IMR-90 (cell line): ENCODE measurements at regions not wholly inside any gene's neighbourhood (a gene's known extent, or its start where the extent isn't known, plus 50 kb on each side); places are given as distances from the start of the nearest gene placed in this dataset.

Source experiments
- ATAC-seq: fragments of 200-7000 bp; cut with Tn5 transposase; 2 replicates; pipeline ENCODE4 v1.9.1; 2020; ENCODE audit warnings: low read depth, mild to moderate bottlenecking, moderate library complexity
- BruUV-seq: library from RNA; stranded (reverse); fragments of 400-500 nt; replicated peaks from 2 replicates; lab custom pipeline; 2021; lab: Mats Ljungman, UMichigan
- CTCF ChIA-PET: fragments of 300-600 bp; formaldehyde crosslinking; extraction: SDS; loops from one replicate; lab custom pipeline; 2021; ENCODE audit warnings: antibody characterized with exemption; lab: Yijun Ruan, JAX
- POLR2A ChIA-PET: fragments of 300-600 bp; sonication (Branson Sonifier 250); formaldehyde crosslinking; loops from one replicate; lab custom pipeline; 2022; ENCODE audit warnings: antibody characterized with exemption; ENCODE audit not compliant: unreplicated experiment; lab: Charles Lee
- DNase-seq: peaks from one replicate; pipeline ENCODE4 v3.0.0; 2013
- H2AFZ ChIP-seq: replicated peaks from 2 replicates; pipeline ENCODE3; 2013; ENCODE audit warnings: low read length, mild to moderate bottlenecking; ENCODE audit not compliant: poor library complexity
- H2AK5ac ChIP-seq: 2 replicates; pipeline ENCODE4 v1.6.1; 2013; ENCODE audit warnings: low read depth, low read length, inconsistent platforms
- H2AK9ac ChIP-seq: replicated peaks from 2 replicates; pipeline ENCODE3; 2013; ENCODE audit warnings: mild to moderate bottlenecking, low read depth, low read length, moderate library complexity; ENCODE audit not compliant: poor library complexity
- H2BK120ac ChIP-seq: 2 replicates; pipeline ENCODE4 v1.6.1; 2013; ENCODE audit warnings: low read depth, low read length, inconsistent platforms
- H2BK15ac ChIP-seq: 3 replicates; pipeline ENCODE4 v1.6.1; 2013; ENCODE audit warnings: low read depth, low read length, inconsistent platforms
- H2BK20ac ChIP-seq: 2 replicates; pipeline ENCODE4 v1.6.1; 2013; ENCODE audit warnings: low read depth, mild to moderate bottlenecking, inconsistent platforms, low read length, moderate library complexity
- H2BK5ac ChIP-seq: 2 replicates; pipeline ENCODE4 v1.6.1; 2013; ENCODE audit warnings: mild to moderate bottlenecking, low read depth, low read length, inconsistent platforms; ENCODE audit not compliant: poor library complexity, severe bottlenecking
- H3K14ac ChIP-seq: replicated peaks from 2 replicates; pipeline ENCODE4 v1.6.1; 2013; ENCODE audit warnings: low read depth, low read length, inconsistent platforms
- H3K18ac ChIP-seq: 2 replicates; pipeline ENCODE4 v1.6.1; 2013; ENCODE audit warnings: low read depth, low read length, control low read depth
- H3K23ac ChIP-seq: 2 replicates; pipeline ENCODE4 v1.6.1; 2013; ENCODE audit warnings: low read depth, low read length, inconsistent platforms
- H3K27ac ChIP-seq: 2 replicates; pipeline ENCODE4 v1.5.1; 2013; ENCODE audit warnings: mild to moderate bottlenecking, control low read depth, low read length; ENCODE audit not compliant: insufficient read depth
- H3K27me3 ChIP-seq: 2 replicates; pipeline ENCODE4 v1.6.1; 2013; ENCODE audit warnings: low read length; ENCODE audit not compliant: control insufficient read depth, insufficient read depth
- H3K36me3 ChIP-seq: 2 replicates; pipeline ENCODE4 v1.6.1; 2013; ENCODE audit warnings: low read length, mixed read lengths; ENCODE audit not compliant: control insufficient read depth, insufficient read depth
- H3K4ac ChIP-seq: 2 replicates; pipeline ENCODE4 v1.6.1; 2013; ENCODE audit warnings: low read depth, low read length, inconsistent platforms
- H3K4me1 ChIP-seq: 2 replicates; pipeline ENCODE4 v1.6.1; 2013; ENCODE audit warnings: low read length, mixed read lengths; ENCODE audit not compliant: control insufficient read depth, insufficient read depth
- H3K4me2 ChIP-seq: 2 replicates; pipeline ENCODE4 v1.6.1; 2013; ENCODE audit warnings: low read depth, mild to moderate bottlenecking, control low read depth, low read length, moderate library complexity
- H3K4me3 ChIP-seq: 2 replicates; pipeline ENCODE4 v1.5.1; 2013; ENCODE audit warnings: low read depth, mild to moderate bottlenecking, control low read depth, low read length, moderate library complexity; ENCODE audit not compliant: insufficient read depth
- H3K56ac ChIP-seq: 2 replicates; pipeline ENCODE4 v1.6.1; 2013; ENCODE audit warnings: low read length, inconsistent platforms; ENCODE audit not compliant: insufficient read depth; ENCODE audit errors: extremely low read depth
- H3K79me1 ChIP-seq, 2 experiments: 2 replicates each; pipeline ENCODE4 v1.6.1; 2013; ENCODE audit warnings: low read length in 2 of 2, inconsistent platforms in 1 of 2, low read depth in 1 of 2
- H3K9ac ChIP-seq: 2 replicates; pipeline ENCODE4 v1.6.1; 2013; ENCODE audit warnings: low read depth, low read length, control low read depth
- H3K9me1 ChIP-seq: 2 replicates; pipeline ENCODE4 v1.6.1; 2013; ENCODE audit warnings: low read length, inconsistent platforms; ENCODE audit not compliant: insufficient read depth
- H3K9me3 ChIP-seq: 2 replicates; pipeline ENCODE4 v1.6.1; 2013; ENCODE audit warnings: low read length; ENCODE audit not compliant: control insufficient read depth, insufficient read depth
- H4K20me1 ChIP-seq: 2 replicates; pipeline ENCODE4 v1.6.1; 2013; ENCODE audit warnings: low read length, inconsistent platforms; ENCODE audit not compliant: insufficient read depth
- H4K5ac ChIP-seq: 2 replicates; pipeline ENCODE4 v1.6.1; 2013; ENCODE audit warnings: mild to moderate bottlenecking, low read depth, low read length, control low read depth
- H4K8ac ChIP-seq, 2 experiments: 2 replicates each; pipeline ENCODE4 v1.6.1; 2013; ENCODE audit warnings: low read depth in 2 of 2, low read length in 2 of 2, control low read depth in 1 of 2, inconsistent platforms in 1 of 2
- H4K91ac ChIP-seq: 2 replicates; pipeline ENCODE4 v1.6.1; 2013; ENCODE audit warnings: low read depth, low read length, inconsistent platforms; ENCODE audit not compliant: insufficient read depth
- SMC3 ChIP-seq: fragments of 150-350 bp; IDR thresholded peaks from 2 replicates; pipeline ENCODE4 v1.6.1; 2016; ENCODE audit warnings: low read depth, mild to moderate bottlenecking, antibody characterized with exemption, low read length, moderate library complexity
- WGBS, 2 experiments: methylation state at CpG; one replicate each; pipeline versions ENCODE4 v1.1.5 to v1.1.7; 2013; ENCODE audit warnings: missing lambda C conversion rate in 2 of 2; ENCODE audit not compliant: insufficient read length in 1 of 2; ENCODE audit errors: extremely low coverage in 2 of 2; 5-methylcytosine and 5-hydroxymethylcytosine counted together
- dilution Hi-C: fragments of 300-500 bp; cut with HindIII; formaldehyde crosslinking; loops from one replicate; pipeline ENCODE4 v1.14.3; 2018; ENCODE audit warnings: low sequenced_read_pairs; ENCODE audit not compliant: unreplicated experiment
- in situ Hi-C: fragments of 300-500 bp; cut with MboI; formaldehyde crosslinking; loops from 3 replicates; pipeline ENCODE4 v1.14.3; 2019; ENCODE audit warnings: low sequenced_read_pairs, inconsistent platforms, mixed read lengths
- intact Hi-C: fragments of 100-400 bp; cut with micrococcal nuclease; formaldehyde crosslinking; loops from 2 replicates; pipeline ENCODE4 v1.10.0; 2022

DNA sequence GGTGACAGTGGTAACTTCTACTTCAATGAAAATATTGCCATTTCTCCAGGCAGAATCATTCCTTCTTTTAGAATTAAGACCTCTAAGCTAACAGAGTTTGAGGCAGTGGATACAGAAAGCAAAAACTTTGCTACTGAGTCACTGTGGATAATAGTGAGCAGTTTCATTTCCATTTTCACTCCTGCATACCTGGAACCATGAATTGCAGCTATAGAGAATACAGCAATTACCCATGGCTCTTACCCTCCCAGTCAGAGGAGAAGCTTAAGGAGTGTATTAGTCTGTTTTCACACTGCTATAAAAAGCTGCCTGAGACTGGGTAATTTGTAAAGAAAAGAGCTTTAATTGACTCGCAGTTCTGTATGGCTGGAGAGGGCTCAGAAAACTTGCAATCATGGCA lies 531.4 kb upstream of the CNTNAP5 start:
- H3K14ac ChIP-seq = no peak overlapping the region
- H2BK15ac ChIP-seq = no peak overlapping the region
- H3K79me1 ChIP-seq = no peaks in the 10 kb centered on the region
- H3K9me3 ChIP-seq = peaks cover 7% of the 10 kb centered on the region
- H2AK9ac ChIP-seq = no peak overlapping the region
- intact Hi-C loops (no loop called here), in situ Hi-C loops (no loop called here), dilution Hi-C loops (no loop called here)
- no peak overlapping the region for H2BK120ac ChIP-seq
- no peak overlapping the region for H2AK5ac ChIP-seq
- no peak for DNase-seq
- no peak overlapping the region for H4K5ac ChIP-seq
- H3K9ac ChIP-seq = no peak overlapping the region
- H3K27me3 ChIP-seq = no peaks in the 10 kb centered on the region
- POLR2A ChIA-PET = no interaction called here
- H3K27ac ChIP-seq = no peak overlapping the region
- H2BK5ac ChIP-seq = no peak overlapping the region
- H3K4me1 ChIP-seq = no peaks in the 10 kb centered on the region
- no peak overlapping the region for H3K23ac ChIP-seq
- H3K9me1 ChIP-seq = no peaks in the 10 kb centered on the region
- no peak overlapping the region for H3K4me2 ChIP-seq
- H4K91ac ChIP-seq = no peak overlapping the region
- no TSS peak for BruUV-seq
- H3K4ac ChIP-seq = no peak overlapping the region
- CTCF ChIA-PET = no interaction called here
- no peaks in the 10 kb centered on the region for H4K20me1 ChIP-seq
- no peak overlapping the region for H3K18ac ChIP-seq
- H2AFZ ChIP-seq = no peak overlapping the region
- ATAC-seq = no peak
- H3K36me3 ChIP-seq = no peaks in the 10 kb centered on the region
- whole genome bisulfite sequencing, 2 experiments = no CpG with 5 or more reads among the region's 1 CpG
- TF ChIP-seq SMC3 = no peak
- no peak overlapping the region for H4K8ac ChIP-seq
- H3K4me3 ChIP-seq = no peak overlapping the region
- H3K56ac ChIP-seq = no peak overlapping the region
- H2BK20ac ChIP-seq = no peak overlapping the region
